ENCODE measurements at regions not wholly inside any gene's neighbourhood (a gene's known extent, or its start where the extent isn't known, plus 50 kb on each side); places are given as distances from the start of the nearest gene placed in this dataset.

DNA sequence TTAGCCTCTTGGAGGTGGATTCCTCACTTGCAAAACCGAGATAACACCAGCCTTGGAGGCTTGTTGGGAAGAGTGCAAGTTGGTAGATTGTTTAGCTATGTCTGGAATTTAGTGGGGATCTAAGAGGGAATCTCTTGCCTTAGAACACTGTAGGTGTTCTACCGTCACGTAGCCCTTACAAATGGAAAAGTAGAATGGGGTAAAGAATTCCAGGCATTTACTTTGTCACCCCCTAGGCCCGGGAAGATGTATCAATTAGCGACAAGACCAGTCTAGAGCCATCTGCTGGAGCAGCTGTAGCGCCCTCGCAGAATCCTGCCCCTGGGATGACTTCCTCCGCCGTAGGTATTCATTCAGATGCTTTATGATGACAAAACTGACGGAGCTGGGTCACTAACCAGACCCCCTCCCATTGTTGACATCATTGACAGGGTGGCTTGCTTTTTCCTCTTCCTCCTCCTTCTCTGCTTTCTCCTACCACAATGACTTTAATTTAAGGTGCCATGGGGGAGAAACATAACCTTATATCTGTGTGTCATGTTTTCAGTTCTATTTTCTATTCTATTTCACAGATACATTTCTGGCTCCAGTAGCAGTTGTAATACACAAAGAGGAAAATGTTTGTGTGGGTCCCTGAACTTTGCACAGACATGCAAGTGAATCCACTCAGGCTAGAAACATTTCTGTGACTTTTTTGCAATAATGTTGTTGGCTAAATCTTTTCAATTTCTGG, 262.6 kb upstream of the LYZL1 start:
- no peaks in the 10 kb centered on the region for H3K36me3 Mint-ChIP-seq
- ATAC-seq (no peak), DNase-seq (ENCODE audit: low spot score in 2 of 2) (no peak)
- H3K9me3 Mint-ChIP-seq: no peaks in the 10 kb centered on the region
- no peak overlapping the region for H3K27ac Mint-ChIP-seq

DNA sequence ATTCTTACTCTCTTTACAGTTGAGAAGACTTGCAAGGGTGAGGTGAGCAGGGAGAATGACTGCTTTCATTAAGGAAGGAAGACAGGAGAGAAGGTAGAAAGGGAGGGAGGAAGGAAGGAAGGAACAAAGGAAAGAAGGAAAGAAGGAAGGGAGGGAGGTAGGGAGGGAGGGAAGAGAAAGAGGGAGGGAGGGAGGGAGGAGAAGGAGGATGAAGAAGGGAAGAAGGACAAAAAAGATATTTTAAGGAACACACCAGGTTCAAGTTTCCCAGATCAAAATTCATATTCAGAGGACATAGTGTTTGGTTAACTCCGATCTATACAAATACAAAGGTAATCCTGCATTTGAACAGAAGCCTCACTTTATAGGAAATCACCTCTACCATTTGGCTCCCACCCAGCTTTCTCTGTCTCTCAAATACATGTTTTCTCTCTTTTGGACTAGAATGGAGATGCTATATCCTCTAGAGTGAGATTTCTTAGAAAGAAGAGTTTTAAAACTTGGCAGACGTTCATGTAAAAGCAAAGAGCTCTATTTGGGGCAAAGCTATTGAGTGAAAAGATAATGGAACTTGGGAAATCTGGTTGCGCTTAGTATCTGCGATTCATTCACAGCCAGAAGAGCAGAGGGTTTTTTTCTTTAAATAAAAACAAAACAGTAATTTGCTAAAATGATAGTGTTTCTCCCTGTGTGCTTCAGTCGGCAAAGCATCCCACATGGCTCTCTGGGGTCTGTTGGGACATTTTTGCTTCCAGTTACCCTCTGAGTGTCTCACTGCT, 261.9 kb upstream of the LYZL1 start:
- Mint-ChIP-seq H3K9me3 (no peaks in the 10 kb centered on the region), H3K36me3 (no peaks in the 10 kb centered on the region), H3K27ac (no peak overlapping the region)
- DNase-seq (ENCODE audit: low spot score in 2 of 2) (no peak), ATAC-seq (no peak)

DNA sequence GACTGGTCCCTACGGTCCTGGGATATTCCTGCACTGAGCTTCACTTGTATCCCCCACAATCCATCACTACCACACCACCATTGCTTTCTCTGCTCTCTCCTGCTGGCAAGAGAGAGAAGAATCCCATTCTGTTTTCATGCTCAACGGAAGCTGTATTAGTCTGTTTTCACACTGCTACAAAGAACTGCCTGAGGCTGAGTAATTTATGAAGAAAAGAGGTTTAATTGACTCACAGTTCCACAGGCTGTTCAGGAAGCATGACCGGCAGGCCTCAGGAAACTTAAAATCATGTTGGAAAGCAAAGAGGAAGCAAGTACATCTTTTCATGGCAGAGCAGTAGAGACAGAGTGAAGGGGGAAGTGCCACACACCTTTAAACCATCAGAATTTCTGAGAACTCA, 260.4 kb upstream of the LYZL1 start:
- DNase-seq (ENCODE audit: low spot score in 2 of 2): no peak

DNA sequence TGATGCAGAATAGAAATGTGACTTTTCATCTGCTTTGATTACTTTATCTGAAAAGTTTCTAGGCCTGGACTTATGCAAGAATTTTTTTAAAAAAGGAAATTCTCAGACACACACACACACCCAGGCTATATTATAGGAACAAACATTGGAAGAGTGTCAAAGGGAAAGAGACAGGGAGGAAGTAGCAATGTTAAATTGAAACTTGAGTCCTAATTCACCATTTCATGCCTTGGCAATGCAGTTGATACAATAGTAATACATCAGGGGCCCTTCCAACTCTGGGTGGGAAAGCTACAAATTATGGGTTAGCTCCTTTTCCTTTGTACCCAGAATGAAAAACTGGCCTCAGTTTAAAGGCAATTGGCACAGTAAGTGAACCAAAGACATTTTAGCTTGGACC, 258.0 kb upstream of the LYZL1 start:
- Mint-ChIP-seq H3K36me3 (no peaks in the 10 kb centered on the region), H3K9me3 (no peaks in the 10 kb centered on the region), H3K27ac (no peak overlapping the region)
- DNase-seq (ENCODE audit: low spot score in 2 of 2): no peak
- no peak for ATAC-seq

More for the DNA sequence above, 260.4 kb upstream of the LYZL1 start:
- Mint-ChIP-seq H3K9me3 (no peaks in the 10 kb centered on the region), H3K36me3 (no peaks in the 10 kb centered on the region), H3K27ac (no peak overlapping the region)
- no peak for ATAC-seq

DNA sequence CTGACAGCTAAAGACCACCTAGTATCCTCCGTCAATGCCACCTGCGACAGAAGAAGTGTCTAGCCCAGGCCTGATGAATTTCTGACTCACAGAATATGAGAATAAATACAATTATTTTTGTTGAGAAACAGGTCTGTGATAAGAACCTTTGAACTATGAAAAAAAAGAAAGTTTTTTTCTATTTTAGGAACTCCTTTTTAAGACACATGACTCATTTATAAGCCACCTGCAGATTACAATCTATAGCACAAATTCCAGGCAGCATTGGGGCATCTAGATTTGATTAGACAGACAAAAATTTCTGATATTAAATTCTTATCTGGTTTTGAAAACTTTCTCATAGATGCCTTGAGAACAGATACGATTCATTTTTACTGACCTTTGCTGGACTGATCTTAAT, 256.7 kb upstream of the LYZL1 start:
- no peak for DNase-seq (ENCODE audit: low spot score in 2 of 2)
- H3K9me3 Mint-ChIP-seq: no peaks in the 10 kb centered on the region
- ATAC-seq: no peak
- no peaks in the 10 kb centered on the region for H3K36me3 Mint-ChIP-seq
- no peak overlapping the region for H3K27ac Mint-ChIP-seq

DNA sequence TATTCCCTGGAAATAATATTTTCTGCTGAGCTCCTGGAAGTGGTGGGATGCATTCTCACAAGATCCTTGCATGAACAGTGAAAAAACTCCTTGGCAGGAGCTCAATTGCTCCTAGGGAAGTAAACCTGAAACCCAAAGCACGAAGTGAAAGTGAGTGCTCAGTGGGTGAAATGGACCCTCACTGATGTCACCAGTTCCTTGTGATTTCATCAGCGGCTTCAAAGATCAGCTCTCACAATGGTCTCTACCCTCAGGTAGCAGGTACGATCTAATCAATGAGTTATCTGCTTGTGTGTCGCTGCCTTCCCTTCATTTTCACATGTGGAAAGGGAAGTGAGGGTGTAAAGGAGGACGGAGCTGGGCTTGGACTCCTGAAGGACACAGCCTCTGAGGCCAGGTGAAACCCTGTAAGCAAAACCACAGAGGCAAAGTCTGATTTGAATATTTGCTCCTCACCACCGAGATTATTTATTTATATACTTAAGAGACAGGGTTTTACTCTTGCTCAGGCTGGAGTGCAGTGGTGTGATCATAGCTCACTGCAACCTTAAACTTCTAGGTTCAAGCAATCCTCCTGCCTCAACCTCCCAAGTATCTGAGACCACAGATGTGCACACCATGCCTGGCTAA, 255.4 kb upstream of the LYZL1 start:
- no peaks in the 10 kb centered on the region for H3K36me3 Mint-ChIP-seq
- no peaks in the 10 kb centered on the region for H3K9me3 Mint-ChIP-seq
- DNase-seq (ENCODE audit: low spot score in 2 of 2): no peak
- no peak for ATAC-seq
- no peak overlapping the region for H3K27ac Mint-ChIP-seq

DNA sequence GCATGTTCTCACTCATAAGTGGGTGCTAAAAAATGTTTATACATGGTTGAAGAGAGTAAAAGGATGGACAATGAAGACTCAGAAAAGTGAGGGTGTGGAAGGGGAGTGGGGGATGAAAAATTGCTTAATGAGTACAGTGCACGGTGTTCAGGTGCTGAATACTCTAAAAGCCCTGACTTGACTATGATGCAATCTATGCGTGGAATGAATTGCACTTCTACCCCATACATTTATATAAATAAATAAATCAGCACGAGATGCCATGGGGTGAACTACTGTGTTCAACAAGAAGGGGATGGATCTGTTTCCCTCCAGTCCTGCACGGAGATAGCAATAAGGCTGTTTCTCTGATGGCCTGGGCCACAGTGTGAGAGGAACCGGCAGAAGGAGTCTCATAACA, 254.3 kb upstream of the LYZL1 start:
- H3K27ac Mint-ChIP-seq: no peak overlapping the region
- H3K9me3 Mint-ChIP-seq: no peaks in the 10 kb centered on the region
- no peaks in the 10 kb centered on the region for H3K36me3 Mint-ChIP-seq
- DNase-seq (ENCODE audit: low spot score in 2 of 2) (no peak), ATAC-seq (no peak)

DNA sequence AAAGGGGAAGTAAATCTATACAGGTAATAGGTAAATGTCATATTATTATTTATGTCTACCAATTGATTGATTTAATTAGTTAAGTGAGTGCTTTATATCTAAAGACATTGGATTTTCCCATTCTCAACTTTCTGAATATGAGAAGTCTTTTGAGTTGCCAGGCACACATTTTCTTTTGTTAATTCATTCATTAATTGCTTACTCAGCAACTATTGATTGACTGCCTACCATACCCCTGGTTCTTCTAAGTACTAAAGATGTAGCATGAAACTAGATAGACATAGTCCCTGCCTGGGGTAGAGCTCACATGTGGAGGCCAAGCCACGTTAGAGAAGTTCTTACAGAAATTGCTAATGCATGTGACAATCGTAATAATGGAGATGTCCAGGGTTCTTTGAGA, 253.1 kb upstream of the LYZL1 start:
- DNase-seq (ENCODE audit: low spot score in 2 of 2): no peak
- no peak for ATAC-seq
- Mint-ChIP-seq H3K9me3 (peaks cover 0 to 9% of the 10 kb centered on the region in 2 donors), H3K36me3 (no peaks in the 10 kb centered on the region), H3K27ac (no peak overlapping the region)

DNA sequence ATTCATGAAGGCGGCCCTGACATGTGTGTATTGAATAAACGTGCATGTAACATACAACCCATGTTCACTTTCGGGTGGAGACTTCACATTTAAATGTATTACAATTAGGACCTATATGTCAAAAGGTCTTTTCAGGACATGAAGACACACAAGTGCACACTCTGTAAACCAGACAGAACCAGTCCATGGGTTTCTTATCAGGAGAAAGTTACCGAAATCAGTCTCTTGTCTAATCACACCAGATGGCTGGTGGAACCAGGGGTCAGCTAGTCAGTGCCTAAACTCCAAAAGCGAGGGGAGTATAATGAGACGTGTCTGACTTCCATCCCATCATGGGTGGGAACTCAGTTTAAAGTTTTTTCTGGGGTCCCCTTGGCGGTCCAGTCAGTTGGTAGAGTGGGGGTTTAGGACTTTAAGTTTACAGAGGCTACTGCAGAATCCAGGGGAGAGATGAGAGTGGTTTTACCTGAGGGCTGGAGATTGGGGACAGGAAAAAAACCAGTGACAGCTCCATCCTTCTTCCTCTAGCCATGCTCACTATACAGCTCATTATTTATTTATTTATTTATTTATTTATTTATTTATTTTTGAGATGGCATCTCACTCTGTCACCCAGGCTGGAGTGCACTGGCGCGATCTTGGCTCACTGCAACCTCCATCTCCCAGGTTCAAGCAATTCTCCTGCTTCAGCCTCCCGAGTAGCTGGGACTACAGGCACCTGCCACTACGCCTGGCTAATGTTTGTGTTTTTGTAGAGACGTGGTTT, 251.3 kb upstream of the LYZL1 start:
- Mint-ChIP-seq H3K27ac (no peak overlapping the region), H3K9me3 (peaks cover 0 to 11% of the 10 kb centered on the region in 2 donors), H3K36me3 (no peaks in the 10 kb centered on the region)
- no peak for DNase-seq (ENCODE audit: low spot score in 2 of 2)
- no peak for ATAC-seq

DNA sequence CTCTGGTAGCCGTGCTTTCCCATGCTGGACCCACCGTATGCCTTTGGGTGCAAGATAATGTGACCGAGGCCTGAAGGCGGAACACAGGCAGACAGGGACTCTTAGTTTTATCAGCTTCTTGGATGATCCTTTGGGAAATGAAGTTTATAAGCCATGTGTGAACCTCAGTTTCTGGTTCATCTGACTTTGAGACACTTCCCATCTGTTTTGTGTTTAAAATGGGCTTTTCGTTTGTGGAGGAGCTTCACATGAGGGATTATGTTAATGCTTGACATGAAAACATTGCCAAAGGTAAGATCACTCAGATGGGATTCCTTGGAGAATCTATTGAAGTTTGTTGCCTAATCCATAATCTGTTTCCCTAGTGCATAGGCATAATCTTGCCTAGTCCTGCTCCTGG, 249.8 kb upstream of the LYZL1 start:
- DNase-seq (ENCODE audit: low spot score in 2 of 2) (no peak), ATAC-seq (no peak)
- peaks cover 0 to 11% of the 10 kb centered on the region in 2 donors for H3K9me3 Mint-ChIP-seq
- no peak overlapping the region for H3K27ac Mint-ChIP-seq
- H3K36me3 Mint-ChIP-seq: no peaks in the 10 kb centered on the region

DNA sequence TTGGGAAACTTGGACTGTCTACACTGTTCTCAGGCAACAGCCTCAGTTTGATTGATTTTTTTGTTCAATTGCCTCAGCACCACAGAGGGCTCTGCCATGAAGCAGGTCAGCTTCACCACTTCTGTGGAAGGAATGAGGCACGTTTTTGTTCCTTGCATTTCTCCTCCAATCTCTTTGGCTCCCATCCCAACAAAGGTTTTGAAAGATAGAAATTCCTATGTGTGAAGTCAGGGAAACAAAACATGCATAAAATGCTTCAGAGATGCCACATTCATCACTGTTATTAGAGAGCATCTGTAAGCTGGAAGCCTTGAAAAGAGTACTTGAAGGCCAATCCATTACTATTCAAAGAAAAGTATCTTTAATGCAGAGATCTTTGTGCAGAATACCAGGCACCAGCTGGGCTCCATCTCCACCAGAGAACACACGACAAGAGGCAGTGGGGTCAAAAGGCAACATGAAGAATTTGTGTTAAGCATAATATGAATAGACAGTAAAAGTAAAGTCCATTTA, 249.1 kb upstream of the LYZL1 start:
- DNase-seq (ENCODE audit: low spot score in 2 of 2) (no peak), ATAC-seq (no peak)
- peaks cover 0 to 11% of the 10 kb centered on the region in 2 donors for H3K9me3 Mint-ChIP-seq
- no peak overlapping the region for H3K27ac Mint-ChIP-seq
- no peaks in the 10 kb centered on the region for H3K36me3 Mint-ChIP-seq

DNA sequence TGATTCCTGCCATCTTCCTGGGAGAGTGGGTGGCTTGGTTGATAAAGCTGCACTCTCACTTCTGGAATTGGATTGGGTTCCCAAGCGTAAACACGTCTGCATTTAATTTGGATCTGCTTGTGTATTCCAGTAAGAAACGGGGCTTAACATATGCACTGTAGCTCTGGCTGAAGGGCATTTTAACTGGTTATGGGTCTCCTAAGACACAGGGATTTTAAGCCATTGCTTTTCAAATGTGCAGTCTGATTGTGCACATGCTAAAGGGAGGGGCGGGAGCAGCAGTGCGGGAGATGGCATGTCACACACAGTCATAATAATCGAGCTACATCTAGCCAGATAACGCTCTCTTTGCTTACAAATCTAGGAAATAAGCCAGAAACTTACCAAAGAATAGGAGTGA, 247.3 kb upstream of the LYZL1 start:
- ATAC-seq (no peak), DNase-seq (ENCODE audit: low spot score in 2 of 2) (no peak)
- H3K9me3 Mint-ChIP-seq: peaks cover 0 to 11% of the 10 kb centered on the region in 2 donors
- H3K27ac Mint-ChIP-seq: no peak overlapping the region
- H3K36me3 Mint-ChIP-seq: no peaks in the 10 kb centered on the region

DNA sequence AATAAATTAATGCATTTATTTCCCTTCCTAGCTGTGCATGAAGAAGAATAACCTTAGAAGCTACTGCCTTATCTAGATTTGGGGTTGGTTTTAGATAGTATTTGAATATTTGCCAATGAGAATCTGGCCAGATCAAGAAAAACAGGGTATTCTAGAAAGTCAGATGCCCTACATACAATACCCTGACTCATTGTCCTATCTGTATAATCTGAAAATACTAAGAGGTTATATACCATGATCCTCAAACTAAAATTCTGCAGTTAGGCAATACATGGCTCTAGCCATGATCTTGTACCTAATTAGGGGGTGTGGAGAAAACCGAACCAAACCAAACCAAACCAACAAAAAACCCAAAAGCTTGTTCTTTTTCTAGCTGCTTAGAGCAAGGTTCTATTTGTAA, 240.4 kb upstream of the LYZL1 start:
- ATAC-seq (no peak), DNase-seq (ENCODE audit: low spot score in 2 of 2) (no peak)
- Mint-ChIP-seq H3K27ac (no peak overlapping the region), H3K36me3 (no peaks in the 10 kb centered on the region), H3K9me3 (no peaks in the 10 kb centered on the region)

DNA sequence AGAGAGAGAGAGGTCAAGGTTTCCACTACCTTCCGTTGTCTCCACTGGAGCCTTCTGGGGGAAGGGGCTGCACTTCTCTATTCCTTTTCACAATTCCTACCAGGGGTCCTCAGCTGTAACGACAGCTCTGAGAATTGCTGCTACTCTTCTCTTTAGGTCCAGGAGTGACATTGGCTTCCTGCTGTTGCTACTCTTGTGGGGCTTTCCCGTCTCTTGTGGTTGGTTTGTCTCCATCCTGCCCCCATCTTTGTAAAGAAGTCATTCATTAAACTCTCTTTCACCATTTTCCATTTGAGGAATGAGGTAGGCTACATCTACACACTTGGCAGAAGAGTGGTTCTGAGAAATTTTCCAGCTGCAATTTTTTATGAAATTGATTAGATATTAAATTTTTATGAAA, 238.8 kb upstream of the LYZL1 start:
- ATAC-seq (no peak), DNase-seq (ENCODE audit: low spot score in 2 of 2) (no peak)
- Mint-ChIP-seq H3K27ac (no peak overlapping the region), H3K9me3 (no peaks in the 10 kb centered on the region), H3K36me3 (no peaks in the 10 kb centered on the region)

DNA sequence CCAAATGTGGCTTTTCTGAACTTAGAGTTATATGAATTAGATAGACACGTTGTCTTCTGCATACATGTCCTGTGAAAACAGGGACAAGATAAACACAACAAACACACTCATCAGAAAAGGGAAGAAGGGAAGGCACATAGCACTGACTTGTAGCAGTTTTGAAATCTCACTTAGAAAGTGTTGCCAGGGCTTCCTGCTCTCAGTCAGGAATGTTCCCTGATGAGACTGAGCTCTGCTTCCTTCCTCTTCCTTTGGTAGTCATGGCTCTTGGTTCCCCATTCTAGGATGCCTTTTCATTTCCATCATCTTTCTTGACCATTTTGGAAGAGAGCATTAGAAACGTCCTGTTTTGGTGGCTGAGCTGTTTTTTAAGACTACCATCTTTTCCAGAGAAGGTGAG, 233.8 kb upstream of the LYZL1 start:
- no peak for DNase-seq (ENCODE audit: low spot score in 2 of 2)
- no peaks in the 10 kb centered on the region for H3K9me3 Mint-ChIP-seq
- ATAC-seq: no peak
- H3K27ac Mint-ChIP-seq: no peak overlapping the region
- H3K36me3 Mint-ChIP-seq: no peaks in the 10 kb centered on the region

DNA sequence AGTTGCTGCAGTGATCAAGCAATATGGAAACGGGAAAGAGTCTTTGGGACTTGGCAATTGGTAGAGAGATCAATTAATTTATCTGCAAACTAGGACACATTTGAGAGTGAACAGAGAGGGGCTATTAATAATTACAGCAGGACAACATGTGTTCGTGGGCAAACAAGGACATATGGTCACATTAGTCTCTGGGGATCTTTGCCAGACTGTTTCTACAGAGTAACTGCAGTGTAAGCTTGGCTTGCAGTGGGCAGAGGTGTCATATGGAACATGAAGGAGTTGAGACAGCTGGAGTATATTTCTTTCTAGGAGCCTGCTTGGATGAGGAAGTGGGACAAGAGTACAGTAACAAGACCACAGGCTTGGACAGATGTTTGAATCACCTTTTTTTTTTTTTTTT, 232.1 kb upstream of the LYZL1 start:
- Mint-ChIP-seq H3K9me3 (no peaks in the 10 kb centered on the region), H3K36me3 (no peaks in the 10 kb centered on the region), H3K27ac (no peak overlapping the region)
- DNase-seq (ENCODE audit: low spot score in 2 of 2) (no peak), ATAC-seq (no peak)

DNA sequence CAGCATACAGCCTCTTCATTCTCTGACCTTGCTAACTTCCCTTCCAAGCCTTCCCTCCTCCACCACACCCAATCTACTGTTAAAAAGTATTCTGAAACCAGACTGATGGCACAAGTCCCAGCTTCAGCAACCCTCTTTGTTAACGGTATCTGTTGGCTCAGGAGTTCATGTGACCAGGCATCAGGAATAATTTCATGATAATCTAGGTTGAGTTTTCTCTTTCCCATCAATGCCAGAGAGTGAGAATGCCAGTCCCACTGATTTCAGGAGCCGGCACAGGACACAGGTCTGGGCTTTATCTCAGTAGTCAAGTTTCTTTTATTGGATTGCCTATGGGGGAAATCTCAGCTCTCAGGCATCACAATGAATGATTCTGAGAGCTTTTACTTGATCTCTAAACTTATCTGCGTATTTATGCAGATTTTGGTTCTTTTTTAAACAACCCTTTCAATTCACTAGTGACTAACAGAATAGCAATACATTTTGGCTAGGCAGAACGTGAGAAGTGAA, 231.0 kb upstream of the LYZL1 start:
- Mint-ChIP-seq H3K36me3 (no peaks in the 10 kb centered on the region), H3K9me3 (no peaks in the 10 kb centered on the region), H3K27ac (no peak overlapping the region)
- ATAC-seq (no peak), DNase-seq (ENCODE audit: low spot score in 2 of 2) (no peak)

Data from activated naive CD4-positive, alpha-beta T cell treated with anti-CD3 and anti-CD28 coated beads, Interleukin-2, amount 50 U/mL, for 72 hours (primary cell).